GM23338 (cell line): ENCODE measurements at regions not wholly inside any gene's neighbourhood (a gene's known extent, or its start where the extent isn't known, plus 50 kb on each side); places are given as distances from the start of the nearest gene placed in this dataset.

ENCODE experiments used
- ATAC-seq: fragments of 200-7000 bp; cut with Tn5 transposase; 3 replicates; pipeline ENCODE4 v1.9.1; 2020
- DNase-seq: peaks from one replicate; pipeline ENCODE4 v3.0.0-alpha.2; 2015; ENCODE audit warnings: low spot score
- H2AFZ ChIP-seq: fragments of 200-600 bp; sonication (generic); 2 replicates; pipeline ENCODE4 v1.8.0; 2016; ENCODE audit warnings: antibody characterized with exemption, mild to moderate bottlenecking, moderate library complexity
- H3F3A ChIP-seq: fragments of 200-600 bp; sonication (generic); replicated peaks from 2 replicates; pipeline ENCODE4 v1.8.0; 2017; ENCODE audit warnings: antibody characterized with exemption, mixed run types, low read depth
- H3K27ac ChIP-seq: fragments of 200-600 bp; sonication (generic); 2 replicates; pipeline ENCODE4 v1.6.1; 2016; ENCODE audit warnings: low read depth
- H3K27me3 ChIP-seq: fragments of 200-600 bp; sonication (generic); 2 replicates; pipeline ENCODE4 v1.8.0; 2016; ENCODE audit warnings: mild to moderate bottlenecking, mixed run types, moderate library complexity; ENCODE audit not compliant: insufficient read depth
- H3K36me3 ChIP-seq: fragments of 200-600 bp; sonication (generic); 2 replicates; pipeline ENCODE4 v1.8.0; 2016; ENCODE audit warnings: mild to moderate bottlenecking; ENCODE audit not compliant: insufficient read depth
- H3K4me1 ChIP-seq: fragments of 200-600 bp; sonication (generic); 2 replicates; pipeline ENCODE4 v1.8.0; 2016; ENCODE audit warnings: mild to moderate bottlenecking, moderate library complexity; ENCODE audit not compliant: insufficient read depth
- H3K4me2 ChIP-seq: fragments of 200-600 bp; sonication (generic); 2 replicates; pipeline ENCODE4 v1.7.1; 2017; ENCODE audit warnings: mixed run types
- H3K4me3 ChIP-seq: fragments of 200-600 bp; sonication (generic); 2 replicates; pipeline ENCODE4 v1.6.1; 2016; ENCODE audit warnings: mixed run types
- H3K79me2 ChIP-seq: fragments of 200-600 bp; sonication (generic); replicated peaks from 2 replicates; pipeline ENCODE4 v1.8.0; 2017; ENCODE audit warnings: mild to moderate bottlenecking; ENCODE audit not compliant: insufficient read depth
- H3K9me2 ChIP-seq: fragments of 200-600 bp; sonication (generic); 2 replicates; pipeline ENCODE4 v1.8.0; 2017; ENCODE audit not compliant: insufficient read depth
- H4K20me1 ChIP-seq: fragments of 200-600 bp; sonication (generic); replicated peaks from 2 replicates; pipeline ENCODE4 v1.8.0; 2017; ENCODE audit warnings: mild to moderate bottlenecking; ENCODE audit not compliant: insufficient read depth
- H3K27ac Mint-ChIP-seq: 2 replicates; pipeline ENCODE4 v1.8.0; 2020; ENCODE audit warnings: inconsistent platforms, mild to moderate bottlenecking, moderate library complexity, mixed read lengths
- H3K27me3 Mint-ChIP-seq: 3 replicates; pipeline ENCODE4 v1.8.0; 2022; ENCODE audit warnings: low read depth, mild to moderate bottlenecking, moderate library complexity, mixed read lengths, inconsistent platforms; ENCODE audit not compliant: insufficient read depth, poor library complexity
- H3K36me3 Mint-ChIP-seq: 3 replicates; pipeline ENCODE4 v1.8.0; 2021; ENCODE audit warnings: low read depth, mild to moderate bottlenecking, inconsistent platforms, moderate library complexity, mixed read lengths
- H3K4me1 Mint-ChIP-seq: 3 replicates; pipeline ENCODE4 v1.8.0; 2020; ENCODE audit warnings: mild to moderate bottlenecking, inconsistent platforms, mixed read lengths
- H3K4me3 Mint-ChIP-seq: 3 replicates; pipeline ENCODE4 v1.8.0; 2021; ENCODE audit warnings: moderate library complexity, mild to moderate bottlenecking, inconsistent platforms, mixed read lengths
- H3K9me3 Mint-ChIP-seq: 3 replicates; pipeline ENCODE4 v1.8.0; 2020; ENCODE audit warnings: moderate library complexity, mild to moderate bottlenecking, inconsistent platforms, mixed read lengths
- CREB1 ChIP-seq: fragments of 250-450 bp; sonication (Bioruptor Pico); IDR thresholded peaks from 2 replicates; pipeline ENCODE4 v1.5.0; 2020; ENCODE audit warnings: low read depth, mild to moderate bottlenecking, moderate library complexity
- CTCF ChIP-seq, 2 experiments: fragments of 200-600 bp in 1 of 2; sonication (generic) in 1 of 2; conservative IDR thresholded peaks; 2 replicates each; pipeline versions ENCODE4 v1.5.1 to v1.6.1; 2016 to 2017; ENCODE audit warnings: antibody characterized with exemption in 2 of 2, low read depth in 2 of 2, mild to moderate bottlenecking in 2 of 2, moderate library complexity in 1 of 2
- ETS1 ChIP-seq: IDR thresholded peaks from 2 replicates; pipeline ENCODE4 v1.6.1; 2016; ENCODE audit warnings: antibody characterized with exemption
- EZH2 ChIP-seq: fragments of 200-600 bp; sonication (generic); IDR thresholded peaks from one replicate; pipeline ENCODE4 v1.8.0; 2017; ENCODE audit warnings: antibody characterized with exemption, mild to moderate bottlenecking, low read depth; ENCODE audit not compliant: unreplicated experiment
- EZH2phosphoT487 ChIP-seq: fragments of 200-600 bp; sonication (generic); IDR thresholded peaks from one replicate; pipeline ENCODE4 v1.8.1; 2018; ENCODE audit warnings: antibody characterized with exemption; ENCODE audit not compliant: unreplicated experiment
- JUNB ChIP-seq: IDR thresholded peaks from one replicate; pipeline ENCODE4 v1.6.1; 2016; ENCODE audit warnings: antibody characterized with exemption; ENCODE audit not compliant: unreplicated experiment
- POLR2AphosphoS5 ChIP-seq: IDR thresholded peaks from 2 replicates; pipeline ENCODE4 v1.6.1; 2016; ENCODE audit warnings: antibody characterized with exemption, low read depth
- REST ChIP-seq: IDR thresholded peaks from one replicate; pipeline ENCODE4 v1.6.1; 2018; ENCODE audit warnings: antibody characterized with exemption; ENCODE audit not compliant: unreplicated experiment
- STAT1 ChIP-seq: IDR thresholded peaks from one replicate; pipeline ENCODE4 v1.6.1; 2016; ENCODE audit warnings: antibody characterized with exemption; ENCODE audit not compliant: unreplicated experiment
- ZNF114 ChIP-seq: fragments of 250-450 bp; sonication (Bioruptor Pico); IDR thresholded peaks from 2 replicates; pipeline ENCODE4 v1.5.0; 2020; ENCODE audit warnings: mild to moderate bottlenecking, moderate library complexity
- ZNF331 ChIP-seq: fragments of 250-450 bp; sonication (Bioruptor Pico); IDR thresholded peaks from 2 replicates; pipeline ENCODE4 v1.5.0; 2020; ENCODE audit warnings: low read depth, mild to moderate bottlenecking, moderate library complexity
- TF ChIP-seq, protein P1 (sequence below): fragments of 250-450 bp; sonication (Bioruptor Pico); IDR thresholded peaks from 2 replicates; pipeline ENCODE4 v1.5.0; 2020; ENCODE audit warnings: mild to moderate bottlenecking, moderate library complexity

GRCh38 chr2:62559582-62559981 is 53.6 kb upstream of the TMEM17 start (continued):
- TF ChIP-seq ETS1: no peak
- no peak for TF ChIP-seq POLR2AphosphoS5
- no peak for TF ChIP-seq STAT1
- TF ChIP-seq EZH2: no peak
- no peak for TF ChIP-seq EZH2phosphoT487

DNA sequence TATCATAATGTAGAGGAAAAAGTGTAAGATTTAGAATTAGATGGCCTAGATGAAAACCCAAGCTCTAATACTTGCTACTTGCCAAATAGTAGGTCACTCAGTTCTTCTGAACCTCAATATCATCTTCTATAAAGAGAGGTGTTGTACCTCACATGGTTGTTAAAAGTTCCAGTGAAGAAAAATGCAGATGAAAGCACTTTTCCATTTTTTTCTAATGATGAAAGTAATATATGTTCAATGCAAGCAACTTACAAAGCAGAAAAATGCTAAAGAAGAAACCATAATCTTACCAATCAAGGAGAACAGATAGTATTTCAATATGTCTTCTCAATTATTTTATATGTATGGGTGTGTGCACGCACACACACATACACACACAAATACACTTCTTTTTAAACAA is 52.7 kb upstream of the TMEM17 start:
- Mint-ChIP-seq H3K36me3 (no peaks in the 10 kb centered on the region), H3K27me3 (no peaks in the 10 kb centered on the region), H3K27ac (no peak overlapping the region), H3K9me3 (no peaks in the 10 kb centered on the region), H3K4me3 (no peak overlapping the region), H3K4me1 (no peaks in the 10 kb centered on the region)
- Histone ChIP-seq H3K9me2 (peaks cover 9% of the 10 kb centered on the region; the same call in 1 of the 2 replicates), H3K79me2 (no peaks in the 10 kb centered on the region), H3F3A (no peaks in the 10 kb centered on the region), H4K20me1 (no peaks in the 10 kb centered on the region), H3K27me3 (no peaks in the 10 kb centered on the region), H3K4me2 (no peak overlapping the region), H2AFZ (no peak overlapping the region), H3K36me3 (no peaks in the 10 kb centered on the region), H3K4me3 (no peak overlapping the region), H3K27ac (no peak overlapping the region), H3K4me1 (no peaks in the 10 kb centered on the region)
- no peak for ATAC-seq
- no peak for DNase-seq
- TF ChIP-seq ZNF331 (no peak), REST (no peak), STAT1 (no peak), CTCF (conservative IDR thresholded peaks at IDR 0.05; ENCODE audit: low read depth in 2 of 2) (no peak), CREB1 (CRISPR knock-in tag) (no peak), ETS1 (no peak), JUNB (no peak), ZNF114 (CRISPR knock-in tag) (no peak), POLR2AphosphoS5 (no peak)
- TF ChIP-seq, protein P1, sequence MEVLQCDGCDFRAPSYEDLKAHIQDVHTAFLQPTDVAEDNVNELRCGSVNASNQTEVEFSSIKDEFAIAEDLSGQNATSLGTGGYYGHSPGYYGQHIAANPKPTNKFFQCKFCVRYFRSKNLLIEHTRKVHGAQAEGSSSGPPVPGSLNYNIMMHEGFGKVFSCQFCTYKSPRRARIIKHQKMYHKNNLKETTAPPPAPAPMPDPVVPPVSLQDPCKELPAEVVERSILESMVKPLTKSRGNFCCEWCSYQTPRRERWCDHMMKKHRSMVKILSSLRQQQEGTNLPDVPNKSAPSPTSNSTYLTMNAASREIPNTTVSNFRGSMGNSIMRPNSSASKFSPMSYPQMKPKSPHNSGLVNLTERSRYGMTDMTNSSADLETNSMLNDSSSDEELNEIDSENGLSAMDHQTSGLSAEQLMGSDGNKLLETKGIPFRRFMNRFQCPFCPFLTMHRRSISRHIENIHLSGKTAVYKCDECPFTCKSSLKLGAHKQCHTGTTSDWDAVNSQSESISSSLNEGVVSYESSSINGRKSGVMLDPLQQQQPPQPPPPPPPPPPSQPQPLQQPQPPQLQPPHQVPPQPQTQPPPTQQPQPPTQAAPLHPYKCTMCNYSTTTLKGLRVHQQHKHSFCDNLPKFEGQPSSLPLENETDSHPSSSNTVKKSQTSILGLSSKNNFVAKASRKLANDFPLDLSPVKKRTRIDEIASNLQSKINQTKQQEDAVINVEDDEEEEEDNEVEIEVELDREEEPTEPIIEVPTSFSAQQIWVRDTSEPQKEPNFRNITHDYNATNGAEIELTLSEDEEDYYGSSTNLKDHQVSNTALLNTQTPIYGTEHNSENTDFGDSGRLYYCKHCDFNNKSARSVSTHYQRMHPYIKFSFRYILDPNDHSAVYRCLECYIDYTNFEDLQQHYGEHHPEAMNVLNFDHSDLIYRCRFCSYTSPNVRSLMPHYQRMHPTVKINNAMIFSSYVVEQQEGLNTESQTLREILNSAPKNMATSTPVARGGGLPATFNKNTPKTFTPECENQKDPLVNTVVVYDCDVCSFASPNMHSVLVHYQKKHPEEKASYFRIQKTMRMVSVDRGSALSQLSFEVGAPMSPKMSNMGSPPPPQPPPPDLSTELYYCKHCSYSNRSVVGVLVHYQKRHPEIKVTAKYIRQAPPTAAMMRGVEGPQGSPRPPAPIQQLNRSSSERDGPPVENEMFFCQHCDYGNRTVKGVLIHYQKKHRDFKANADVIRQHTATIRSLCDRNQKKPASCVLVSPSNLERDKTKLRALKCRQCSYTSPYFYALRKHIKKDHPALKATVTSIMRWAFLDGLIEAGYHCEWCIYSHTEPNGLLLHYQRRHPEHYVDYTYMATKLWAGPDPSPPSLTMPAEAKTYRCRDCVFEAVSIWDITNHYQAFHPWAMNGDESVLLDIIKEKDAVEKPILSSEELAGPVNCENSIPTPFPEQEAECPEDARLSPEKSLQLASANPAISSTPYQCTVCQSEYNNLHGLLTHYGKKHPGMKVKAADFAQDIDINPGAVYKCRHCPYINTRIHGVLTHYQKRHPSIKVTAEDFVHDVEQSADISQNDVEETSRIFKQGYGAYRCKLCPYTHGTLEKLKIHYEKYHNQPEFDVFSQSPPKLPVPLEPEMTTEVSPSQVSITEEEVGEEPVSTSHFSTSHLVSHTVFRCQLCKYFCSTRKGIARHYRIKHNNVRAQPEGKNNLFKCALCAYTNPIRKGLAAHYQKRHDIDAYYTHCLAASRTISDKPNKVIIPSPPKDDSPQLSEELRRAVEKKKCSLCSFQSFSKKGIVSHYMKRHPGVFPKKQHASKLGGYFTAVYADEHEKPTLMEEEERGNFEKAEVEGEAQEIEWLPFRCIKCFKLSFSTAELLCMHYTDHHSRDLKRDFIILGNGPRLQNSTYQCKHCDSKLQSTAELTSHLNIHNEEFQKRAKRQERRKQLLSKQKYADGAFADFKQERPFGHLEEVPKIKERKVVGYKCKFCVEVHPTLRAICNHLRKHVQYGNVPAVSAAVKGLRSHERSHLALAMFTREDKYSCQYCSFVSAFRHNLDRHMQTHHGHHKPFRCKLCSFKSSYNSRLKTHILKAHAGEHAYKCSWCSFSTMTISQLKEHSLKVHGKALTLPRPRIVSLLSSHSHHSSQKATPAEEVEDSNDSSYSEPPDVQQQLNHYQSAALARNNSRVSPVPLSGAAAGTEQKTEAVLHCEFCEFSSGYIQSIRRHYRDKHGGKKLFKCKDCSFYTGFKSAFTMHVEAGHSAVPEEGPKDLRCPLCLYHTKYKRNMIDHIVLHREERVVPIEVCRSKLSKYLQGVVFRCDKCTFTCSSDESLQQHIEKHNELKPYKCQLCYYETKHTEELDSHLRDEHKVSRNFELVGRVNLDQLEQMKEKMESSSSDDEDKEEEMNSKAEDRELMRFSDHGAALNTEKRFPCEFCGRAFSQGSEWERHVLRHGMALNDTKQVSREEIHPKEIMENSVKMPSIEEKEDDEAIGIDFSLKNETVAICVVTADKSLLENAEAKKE (CRISPR knock-in tag): no peak
